ENCODE measurements at regions not wholly inside any gene's neighbourhood (a gene's known extent, or its start where the extent isn't known, plus 50 kb on each side); places are given as distances from the start of the nearest gene placed in this dataset.

DNA sequence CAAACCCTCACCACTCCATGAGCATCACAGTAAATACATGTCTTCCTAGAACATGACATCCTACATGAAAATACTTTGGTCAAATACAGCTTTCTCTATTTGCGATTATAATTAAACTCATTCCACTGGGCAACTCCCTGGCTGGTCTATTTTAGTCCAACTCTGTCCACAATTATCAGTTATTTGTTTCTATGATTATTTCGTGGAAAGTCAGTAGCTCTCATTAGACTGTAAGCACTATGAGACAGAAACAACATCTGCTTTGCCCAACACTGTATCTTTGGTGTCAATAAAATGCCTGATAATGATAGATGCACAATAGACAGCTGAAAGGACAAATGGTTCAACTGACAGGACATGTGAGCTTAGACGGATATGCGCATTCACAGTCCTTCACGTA is 292.0 kb downstream of the KLF12 start:
- no peak for DNase-seq
- Mint-ChIP-seq H3K27me3 (no peaks in the 10 kb centered on the region), H3K9me3 (no peaks in the 10 kb centered on the region), H3K4me3 (no peak overlapping the region), H3K27ac (no peak overlapping the region), H3K4me1 (peaks cover 28 to 54% (median 45%) of the 10 kb centered on the region in 4 donors), H3K36me3 (peaks cover 46% of the 10 kb centered on the region)
- Histone ChIP-seq H3K9me3 (ENCODE audit: control insufficient read depth in 2 of 2, low read length in 2 of 2) (no peaks in the 10 kb centered on the region), H3K4me1 (ENCODE audit: control insufficient read depth, insufficient read depth, low read length, poor library complexity, severe bottlenecking) (no peaks in the 10 kb centered on the region), H3K4me3 (ENCODE audit: low read depth, low read length) (no peak overlapping the region), H3K27me3 (ENCODE audit: control insufficient read depth, insufficient read depth, low read length) (no peaks in the 10 kb centered on the region), H3K36me3 (ENCODE audit: control insufficient read depth, insufficient read depth, low read length) (peaks cover 26% of the 10 kb centered on the region), H3K27ac (ENCODE audit: insufficient read depth, low read length, poor library complexity, severe bottlenecking) (no peak overlapping the region)
- ATAC-seq (ENCODE audit: low read depth in 2 of 2): no peak

GRCh38 chr13:73837147-73837546 is 297.1 kb downstream of the KLF12 start:
- Mint-ChIP-seq H3K27me3 (no peaks in the 10 kb centered on the region), H3K36me3 (peaks cover 25% of the 10 kb centered on the region), H3K9me3 (no peaks in the 10 kb centered on the region), H3K27ac (peak overlapping the region in 1 of 3 donors; percentile 39), H3K4me3 (no peak overlapping the region), H3K4me1 (peaks cover 20 to 57% (median 40%) of the 10 kb centered on the region in 4 donors)
- DNase-seq (no peak), ATAC-seq (ENCODE audit: low read depth in 2 of 2) (no peak)
- Histone ChIP-seq H3K27me3 (ENCODE audit: control insufficient read depth, insufficient read depth, low read length) (no peaks in the 10 kb centered on the region), H3K9me3 (ENCODE audit: control insufficient read depth in 2 of 2, low read length in 2 of 2) (no peaks in the 10 kb centered on the region), H3K27ac (ENCODE audit: insufficient read depth, low read length, poor library complexity, severe bottlenecking) (no peak overlapping the region), H3K4me1 (ENCODE audit: control insufficient read depth, insufficient read depth, low read length, poor library complexity, severe bottlenecking) (peaks cover 5% of the 10 kb centered on the region), H3K36me3 (ENCODE audit: control insufficient read depth, insufficient read depth, low read length) (peaks cover 3% of the 10 kb centered on the region), H3K4me3 (ENCODE audit: low read depth, low read length) (no peak overlapping the region)

DNA sequence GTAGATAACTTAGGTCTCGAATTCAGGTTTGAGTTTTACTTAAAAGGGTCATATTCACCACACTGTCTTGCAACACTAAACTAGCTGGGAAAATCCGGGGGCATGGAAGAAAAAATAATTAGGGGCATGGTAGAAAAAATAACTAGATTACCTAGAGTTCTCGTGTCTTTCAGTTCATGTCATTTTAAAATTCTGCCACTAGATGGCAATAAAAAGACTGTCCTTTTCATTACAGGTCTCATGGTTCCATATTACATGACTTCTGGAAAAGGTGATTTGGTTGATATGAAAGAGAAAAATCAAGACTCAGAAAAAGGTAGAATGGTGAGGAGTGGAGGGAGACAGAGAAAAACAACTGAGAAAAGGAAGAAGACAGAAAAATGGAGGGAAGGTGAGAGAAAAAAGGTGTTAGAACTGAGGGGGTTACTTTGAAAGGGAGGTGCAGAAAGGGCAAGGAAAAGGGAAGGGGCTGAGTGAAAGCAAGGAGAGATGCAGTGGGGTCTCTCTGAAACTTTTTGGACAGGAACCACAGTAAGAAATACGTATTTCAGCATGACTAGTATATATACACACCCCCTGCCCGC is 299.0 kb downstream of the KLF12 start:
- DNase-seq (peak in 2 of 3 donors; percentile 58 to 61), ATAC-seq (ENCODE audit: low read depth in 2 of 2) (peak; percentile 39 to 58)
- H3K4me1 Mint-ChIP-seq: peaks cover 14 to 52% (median 37%) of the 10 kb centered on the region in 4 donors
- H3K36me3 Mint-ChIP-seq: peaks cover 11% of the 10 kb centered on the region
- H3K4me3 Mint-ChIP-seq: no peak overlapping the region
- Histone ChIP-seq H3K4me1 (ENCODE audit: control insufficient read depth, insufficient read depth, low read length, poor library complexity, severe bottlenecking) (peaks cover 5% of the 10 kb centered on the region), H3K36me3 (ENCODE audit: control insufficient read depth, insufficient read depth, low read length) (no peaks in the 10 kb centered on the region), H3K27me3 (ENCODE audit: control insufficient read depth, insufficient read depth, low read length) (no peaks in the 10 kb centered on the region), H3K9me3 (ENCODE audit: control insufficient read depth in 2 of 2, low read length in 2 of 2) (no peaks in the 10 kb centered on the region), H3K27ac (ENCODE audit: insufficient read depth, low read length, poor library complexity, severe bottlenecking) (no peak overlapping the region), H3K4me3 (ENCODE audit: low read depth, low read length) (no peak overlapping the region)
- H3K9me3 Mint-ChIP-seq: no peaks in the 10 kb centered on the region
- no peaks in the 10 kb centered on the region for H3K27me3 Mint-ChIP-seq
- H3K27ac Mint-ChIP-seq: no peak overlapping the region

- no peak for DNase-seq
- Mint-ChIP-seq H3K4me1 (peaks cover 12 to 52% (median 35%) of the 10 kb centered on the region in 4 donors), H3K9me3 (no peaks in the 10 kb centered on the region), H3K36me3 (peaks cover 2% of the 10 kb centered on the region), H3K27ac (peak overlapping the region; percentile 21 to 70 (median 59)), H3K27me3 (no peaks in the 10 kb centered on the region), H3K4me3 (no peak overlapping the region)
- no peak overlapping the region for H3K27ac ChIP-seq (ENCODE audit: insufficient read depth, low read length, poor library complexity, severe bottlenecking)
- H3K9me3 ChIP-seq (ENCODE audit: control insufficient read depth in 2 of 2, low read length in 2 of 2): no peaks in the 10 kb centered on the region
- peaks cover 5% of the 10 kb centered on the region for H3K4me1 ChIP-seq (ENCODE audit: control insufficient read depth, insufficient read depth, low read length, poor library complexity, severe bottlenecking)
- H3K4me3 ChIP-seq (ENCODE audit: low read depth, low read length): no peak overlapping the region
- ATAC-seq (ENCODE audit: low read depth in 2 of 2): no peak
- no peaks in the 10 kb centered on the region for H3K27me3 ChIP-seq (ENCODE audit: control insufficient read depth, insufficient read depth, low read length)
- H3K36me3 ChIP-seq (ENCODE audit: control insufficient read depth, insufficient read depth, low read length): no peaks in the 10 kb centered on the region
Observed at GRCh38 chr13:73833325-73834070, 300.7 kb downstream of the KLF12 start.

DNA sequence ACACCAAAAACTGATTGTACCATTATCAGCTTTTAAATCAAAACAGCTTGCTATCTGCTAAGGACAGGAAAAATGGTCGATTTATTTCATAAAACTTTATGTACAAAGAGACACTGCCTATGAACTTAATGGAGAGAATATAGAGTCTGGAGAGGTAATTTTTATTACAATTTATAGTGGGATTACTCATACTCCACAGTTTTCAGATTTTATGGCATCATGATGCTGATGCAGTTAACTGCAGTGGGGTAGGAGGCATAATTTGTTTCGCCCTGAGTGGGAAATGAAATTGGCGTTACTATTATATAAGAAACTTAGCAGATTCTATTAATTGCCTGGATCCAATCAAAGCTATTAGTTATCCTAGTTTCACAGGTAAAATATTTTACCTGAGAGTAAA is 301.4 kb downstream of the KLF12 start:
- no peak overlapping the region for H3K27ac Mint-ChIP-seq
- ATAC-seq (ENCODE audit: low read depth in 2 of 2) (no peak), DNase-seq (no peak)
- peaks cover 5% of the 10 kb centered on the region for H3K36me3 Mint-ChIP-seq
- H3K4me3 Mint-ChIP-seq: no peak overlapping the region
- Histone ChIP-seq H3K27me3 (ENCODE audit: control insufficient read depth, insufficient read depth, low read length) (no peaks in the 10 kb centered on the region), H3K4me3 (ENCODE audit: low read depth, low read length) (no peak overlapping the region), H3K27ac (ENCODE audit: insufficient read depth, low read length, poor library complexity, severe bottlenecking) (no peak overlapping the region), H3K36me3 (ENCODE audit: control insufficient read depth, insufficient read depth, low read length) (no peaks in the 10 kb centered on the region), H3K4me1 (ENCODE audit: control insufficient read depth, insufficient read depth, low read length, poor library complexity, severe bottlenecking) (peaks cover 5% of the 10 kb centered on the region), H3K9me3 (ENCODE audit: control insufficient read depth in 2 of 2, low read length in 2 of 2) (no peaks in the 10 kb centered on the region)
- H3K9me3 Mint-ChIP-seq: no peaks in the 10 kb centered on the region
- H3K4me1 Mint-ChIP-seq: peaks cover 15 to 55% (median 36%) of the 10 kb centered on the region in 4 donors
- H3K27me3 Mint-ChIP-seq: no peaks in the 10 kb centered on the region

GRCh38 chr13:73832128-73832588 is 302.0 kb downstream of the KLF12 start:
- no peak for DNase-seq
- Mint-ChIP-seq H3K4me1 (peaks cover 13 to 53% (median 31%) of the 10 kb centered on the region in 4 donors), H3K36me3 (peaks cover 5% of the 10 kb centered on the region), H3K9me3 (no peaks in the 10 kb centered on the region), H3K27me3 (no peaks in the 10 kb centered on the region), H3K4me3 (no peak overlapping the region), H3K27ac (peak overlapping the region in 2 of 3 donors; percentile 6 to 92)
- H3K27me3 ChIP-seq (ENCODE audit: control insufficient read depth, insufficient read depth, low read length): no peaks in the 10 kb centered on the region
- H3K36me3 ChIP-seq (ENCODE audit: control insufficient read depth, insufficient read depth, low read length): no peaks in the 10 kb centered on the region
- no peak overlapping the region for H3K4me3 ChIP-seq (ENCODE audit: low read depth, low read length)
- H3K9me3 ChIP-seq (ENCODE audit: control insufficient read depth in 2 of 2, low read length in 2 of 2): no peaks in the 10 kb centered on the region
- no peak for ATAC-seq (ENCODE audit: low read depth in 2 of 2)
- no peak overlapping the region for H3K27ac ChIP-seq (ENCODE audit: insufficient read depth, low read length, poor library complexity, severe bottlenecking)
- peaks cover 5% of the 10 kb centered on the region for H3K4me1 ChIP-seq (ENCODE audit: control insufficient read depth, insufficient read depth, low read length, poor library complexity, severe bottlenecking)

GRCh38 chr13:73829416-73829815 is 304.8 kb downstream of the KLF12 start:
- H3K27ac Mint-ChIP-seq: no peak overlapping the region
- DNase-seq (no peak), ATAC-seq (ENCODE audit: low read depth in 2 of 2) (no peak)
- Histone ChIP-seq H3K4me1 (ENCODE audit: control insufficient read depth, insufficient read depth, low read length, poor library complexity, severe bottlenecking) (no peaks in the 10 kb centered on the region), H3K9me3 (ENCODE audit: control insufficient read depth in 2 of 2, low read length in 2 of 2) (no peaks in the 10 kb centered on the region), H3K27me3 (ENCODE audit: control insufficient read depth, insufficient read depth, low read length) (no peaks in the 10 kb centered on the region), H3K27ac (ENCODE audit: insufficient read depth, low read length, poor library complexity, severe bottlenecking) (no peak overlapping the region), H3K36me3 (ENCODE audit: control insufficient read depth, insufficient read depth, low read length) (no peaks in the 10 kb centered on the region), H3K4me3 (ENCODE audit: low read depth, low read length) (no peak overlapping the region)
- H3K9me3 Mint-ChIP-seq: no peaks in the 10 kb centered on the region
- H3K27me3 Mint-ChIP-seq: no peaks in the 10 kb centered on the region
- H3K36me3 Mint-ChIP-seq: peaks cover 10% of the 10 kb centered on the region
- H3K4me3 Mint-ChIP-seq: no peak overlapping the region
- H3K4me1 Mint-ChIP-seq: peaks cover 20 to 69% (median 38%) of the 10 kb centered on the region in 4 donors

Measured in CD4-positive, CD25-positive, alpha-beta regulatory T cell (primary cell).